ENCODE measurements at regions not wholly inside any gene's neighbourhood (a gene's known extent, or its start where the extent isn't known, plus 50 kb on each side); places are given as distances from the start of the nearest gene placed in this dataset.

GRCh38 chr16:76007645-76008044 is 269.6 kb upstream of the CNTNAP4 start:
- H3K27me3 ChIP-seq (ENCODE audit: insufficient read depth, low read depth, low read length), result no peaks in the 10 kb centered on the region
- no peaks in the 10 kb centered on the region for H3K79me2 ChIP-seq (replicated peaks; ENCODE audit: insufficient read depth, low read length)
- H2AFZ ChIP-seq (ENCODE audit: low read depth, low read length), result no peak overlapping the region
- no peak overlapping the region for H3K9ac ChIP-seq (ENCODE audit: low read length)
- no peaks in the 10 kb centered on the region for H3K9me2 ChIP-seq (ENCODE audit: insufficient read depth, low read length)
- H3F3A ChIP-seq (ENCODE audit: insufficient read depth, low read length, poor library complexity, severe bottlenecking), result no peaks in the 10 kb centered on the region
- H4K20me1 ChIP-seq (ENCODE audit: insufficient read depth), result no peaks in the 10 kb centered on the region
- H3K4me2 ChIP-seq (ENCODE audit: low read length), result no peak overlapping the region
- no peaks in the 10 kb centered on the region for H3K36me3 ChIP-seq (ENCODE audit: insufficient read depth, low read length)
- TF ChIP-seq POLR2AphosphoS5 (IDR thresholded peaks at IDR 0.05), result no peak
- TF ChIP-seq RAD21 (conservative IDR thresholded peaks at IDR 0.05), result no peak
- no peak for TF ChIP-seq REST (IDR thresholded peaks at IDR 0.05; ENCODE audit: borderline replicate concordance)
- no peak for TF ChIP-seq TAF1 (IDR thresholded peaks at IDR 0.05; ENCODE audit: low read depth)
- TF ChIP-seq EP300 (conservative IDR thresholded peaks at IDR 0.05; ENCODE audit: poor library complexity, severe bottlenecking), result no peak
- no peak for TF ChIP-seq MXI1 (conservative IDR thresholded peaks at IDR 0.05; ENCODE audit: poor library complexity, severe bottlenecking)
- no peak for TF ChIP-seq CTCF (IDR thresholded peaks at IDR 0.05; ENCODE audit: poor library complexity, severe bottlenecking)
- TF ChIP-seq EZH2 (IDR thresholded peaks at IDR 0.05; ENCODE audit: borderline replicate concordance, insufficient read depth, low read length, poor library complexity, severe bottlenecking), result no peak
- no peak for TF ChIP-seq SMC3 (conservative IDR thresholded peaks at IDR 0.05; ENCODE audit: poor library complexity)
- no peak overlapping the region for H3K4me3 ChIP-seq (ENCODE audit: low read length)
- H3K9me3 ChIP-seq (ENCODE audit: low read length), result no peaks in the 10 kb centered on the region
- no peak overlapping the region for H3K27ac ChIP-seq (ENCODE audit: low read length)

- no peaks in the 10 kb centered on the region for H3K36me3 ChIP-seq (ENCODE audit: insufficient read depth, low read length)
- no peak for TF ChIP-seq EP300 (conservative IDR thresholded peaks at IDR 0.05; ENCODE audit: poor library complexity, severe bottlenecking)
- H3K9me3 ChIP-seq (ENCODE audit: low read length), result no peaks in the 10 kb centered on the region
Measured at GRCh38 chr16:76023835-76024234, 253.4 kb upstream of the CNTNAP4 start.

GRCh38 chr16:76035689-76036088 is 241.5 kb upstream of the CNTNAP4 start:
- Histone ChIP-seq H3K9me2 (ENCODE audit: insufficient read depth, low read length) (no peaks in the 10 kb centered on the region), H3K4me2 (ENCODE audit: low read length) (no peak overlapping the region), H3K27me3 (ENCODE audit: insufficient read depth, low read depth, low read length) (no peaks in the 10 kb centered on the region), H4K20me1 (ENCODE audit: insufficient read depth) (no peaks in the 10 kb centered on the region), H3K36me3 (ENCODE audit: insufficient read depth, low read length) (no peaks in the 10 kb centered on the region), H3K27ac (ENCODE audit: low read length) (no peak overlapping the region), H2AFZ (ENCODE audit: low read depth, low read length) (no peak overlapping the region), H3K9ac (ENCODE audit: low read length) (no peak overlapping the region), H3K4me3 (ENCODE audit: low read length) (no peak overlapping the region), H3F3A (ENCODE audit: insufficient read depth, low read length, poor library complexity, severe bottlenecking) (no peaks in the 10 kb centered on the region), H3K9me3 (ENCODE audit: low read length) (no peaks in the 10 kb centered on the region), H3K79me2 (replicated peaks; ENCODE audit: insufficient read depth, low read length) (no peaks in the 10 kb centered on the region)
- TF ChIP-seq EP300 (conservative IDR thresholded peaks at IDR 0.05; ENCODE audit: poor library complexity, severe bottlenecking), result no peak

More at GRCh38 chr16:76023835-76024234, 253.4 kb upstream of the CNTNAP4 start:
- Histone ChIP-seq H2AFZ (ENCODE audit: low read depth, low read length) (no peak overlapping the region), H3K9me2 (ENCODE audit: insufficient read depth, low read length) (no peaks in the 10 kb centered on the region), H3F3A (ENCODE audit: insufficient read depth, low read length, poor library complexity, severe bottlenecking) (no peaks in the 10 kb centered on the region), H3K27ac (ENCODE audit: low read length) (no peak overlapping the region), H3K4me2 (ENCODE audit: low read length) (no peak overlapping the region), H3K9ac (ENCODE audit: low read length) (no peak overlapping the region), H4K20me1 (ENCODE audit: insufficient read depth) (no peaks in the 10 kb centered on the region), H3K27me3 (ENCODE audit: insufficient read depth, low read depth, low read length) (no peaks in the 10 kb centered on the region), H3K4me3 (ENCODE audit: low read length) (no peak overlapping the region), H3K79me2 (replicated peaks; ENCODE audit: insufficient read depth, low read length) (no peaks in the 10 kb centered on the region)

All from neural cell (in vitro differentiated cells).